ENCODE measurements at regions not wholly inside any gene's neighbourhood (a gene's known extent, or its start where the extent isn't known, plus 50 kb on each side); places are given as distances from the start of the nearest gene placed in this dataset.

- ChIA-PET POLR2A (no interaction called here), CTCF (no interaction called here)
- TF ChIP-seq, protein P1, sequence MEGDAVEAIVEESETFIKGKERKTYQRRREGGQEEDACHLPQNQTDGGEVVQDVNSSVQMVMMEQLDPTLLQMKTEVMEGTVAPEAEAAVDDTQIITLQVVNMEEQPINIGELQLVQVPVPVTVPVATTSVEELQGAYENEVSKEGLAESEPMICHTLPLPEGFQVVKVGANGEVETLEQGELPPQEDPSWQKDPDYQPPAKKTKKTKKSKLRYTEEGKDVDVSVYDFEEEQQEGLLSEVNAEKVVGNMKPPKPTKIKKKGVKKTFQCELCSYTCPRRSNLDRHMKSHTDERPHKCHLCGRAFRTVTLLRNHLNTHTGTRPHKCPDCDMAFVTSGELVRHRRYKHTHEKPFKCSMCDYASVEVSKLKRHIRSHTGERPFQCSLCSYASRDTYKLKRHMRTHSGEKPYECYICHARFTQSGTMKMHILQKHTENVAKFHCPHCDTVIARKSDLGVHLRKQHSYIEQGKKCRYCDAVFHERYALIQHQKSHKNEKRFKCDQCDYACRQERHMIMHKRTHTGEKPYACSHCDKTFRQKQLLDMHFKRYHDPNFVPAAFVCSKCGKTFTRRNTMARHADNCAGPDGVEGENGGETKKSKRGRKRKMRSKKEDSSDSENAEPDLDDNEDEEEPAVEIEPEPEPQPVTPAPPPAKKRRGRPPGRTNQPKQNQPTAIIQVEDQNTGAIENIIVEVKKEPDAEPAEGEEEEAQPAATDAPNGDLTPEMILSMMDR (IDR thresholded peaks at IDR 0.05; ENCODE audit: insufficient read depth, low read depth, low read length): no peak
- H3K36me3 ChIP-seq (ENCODE audit: control insufficient read depth, insufficient read depth, low read length): no peaks in the 10 kb centered on the region
- no peaks in the 10 kb centered on the region for H3K27me3 ChIP-seq (ENCODE audit: control insufficient read depth, insufficient read depth, low read length)
- no peak overlapping the region for H3K4me3 ChIP-seq (ENCODE audit: low read depth, low read length)
- DNase-seq (ENCODE audit: low read depth): no peak
Measured at GRCh38 chr19:31733591-31733990, 384.4 kb upstream of the TSHZ3 start.

DNA sequence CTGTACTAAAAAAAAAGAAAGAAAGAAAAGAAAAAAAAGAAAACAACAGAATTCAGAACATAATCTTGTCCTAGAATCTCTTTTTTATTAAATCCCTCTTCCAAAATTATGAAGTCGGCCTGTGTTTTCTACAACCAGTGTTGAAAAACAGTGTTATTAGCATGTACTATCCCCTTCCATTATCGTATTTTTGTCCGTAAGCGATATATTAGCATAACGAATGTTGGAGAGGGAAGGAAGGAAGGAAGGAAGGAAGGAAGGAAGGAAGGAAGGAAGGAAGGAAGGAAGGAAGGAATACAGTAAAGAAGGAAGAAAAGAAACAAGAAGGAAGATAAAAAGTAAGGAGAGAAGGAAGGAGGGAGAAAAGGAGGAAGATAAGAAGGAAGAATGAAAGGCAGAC, 393.0 kb upstream of the TSHZ3 start:
- ChIA-PET CTCF (no interaction called here), POLR2A (no interaction called here)
- TF ChIP-seq, protein P1 (IDR thresholded peaks at IDR 0.05; ENCODE audit: insufficient read depth, low read depth, low read length): no peak

GRCh38 chr19:31745731-31746130, 396.5 kb upstream of the TSHZ3 start:
- no peak for DNase-seq (ENCODE audit: low read depth)
- H3K36me3 ChIP-seq (ENCODE audit: control insufficient read depth, insufficient read depth, low read length): no peaks in the 10 kb centered on the region
- ChIA-PET POLR2A (no interaction called here), CTCF (interaction anchor here (0.5 kb wide), 1 partner anchor 825 kb away, joined by 4 read pairs; no protein-coding TSS in a partner anchor)
- no peaks in the 10 kb centered on the region for H3K27me3 ChIP-seq (ENCODE audit: control insufficient read depth, insufficient read depth, low read length)
- no peak overlapping the region for H3K4me3 ChIP-seq (ENCODE audit: low read depth, low read length)
- TF ChIP-seq, protein P1 (IDR thresholded peaks at IDR 0.05; ENCODE audit: insufficient read depth, low read depth, low read length): no peak

More for the DNA sequence above, 393.0 kb upstream of the TSHZ3 start:
- Histone ChIP-seq H3K4me3 (ENCODE audit: low read depth, low read length) (no peak overlapping the region), H3K27me3 (ENCODE audit: control insufficient read depth, insufficient read depth, low read length) (no peaks in the 10 kb centered on the region), H3K36me3 (ENCODE audit: control insufficient read depth, insufficient read depth, low read length) (no peaks in the 10 kb centered on the region)
- DNase-seq (ENCODE audit: low read depth): no peak

DNA sequence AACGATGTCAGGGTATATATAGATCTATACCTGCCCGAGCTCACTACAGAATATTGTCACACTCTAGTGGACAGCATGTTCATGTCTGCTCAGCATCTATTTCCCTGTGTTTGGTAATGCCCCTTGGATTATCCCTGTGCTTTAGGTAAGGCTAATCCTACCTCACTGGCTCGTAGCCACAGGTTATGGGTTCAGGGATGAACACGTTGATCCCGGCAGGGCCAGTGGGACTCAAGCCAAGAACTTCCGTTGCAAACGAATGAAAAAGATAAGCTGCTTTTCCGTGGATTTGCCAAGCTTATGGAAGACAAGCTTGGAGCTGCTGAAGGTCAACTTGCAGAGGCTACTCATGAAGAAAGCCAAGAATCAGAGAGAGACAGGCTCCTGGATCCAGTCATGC, 400.0 kb upstream of the TSHZ3 start:
- DNase-seq (ENCODE audit: low read depth): no peak
- H3K36me3 ChIP-seq (ENCODE audit: control insufficient read depth, insufficient read depth, low read length): no peaks in the 10 kb centered on the region
- no peak overlapping the region for H3K4me3 ChIP-seq (ENCODE audit: low read depth, low read length)
- POLR2A ChIA-PET: no interaction called here
- CTCF ChIA-PET: no interaction called here
- TF ChIP-seq, protein P1 (IDR thresholded peaks at IDR 0.05; ENCODE audit: insufficient read depth, low read depth, low read length): no peak
- no peaks in the 10 kb centered on the region for H3K27me3 ChIP-seq (ENCODE audit: control insufficient read depth, insufficient read depth, low read length)

- no peaks in the 10 kb centered on the region for H3K27me3 ChIP-seq (ENCODE audit: control insufficient read depth, insufficient read depth, low read length)
- no peak overlapping the region for H3K4me3 ChIP-seq (ENCODE audit: low read depth, low read length)
- CTCF ChIA-PET: interaction anchor here (0.7 kb wide), 1 partner anchor 24 kb away, joined by 3 read pairs; no protein-coding TSS in a partner anchor
- POLR2A ChIA-PET: no interaction called here
- TF ChIP-seq, protein P1 (IDR thresholded peaks at IDR 0.05; ENCODE audit: insufficient read depth, low read depth, low read length): no peak
- no peaks in the 10 kb centered on the region for H3K36me3 ChIP-seq (ENCODE audit: control insufficient read depth, insufficient read depth, low read length)
- no peak for DNase-seq (ENCODE audit: low read depth)
Measured at GRCh38 chr19:31759359-31759758, 410.1 kb upstream of the TSHZ3 start.

Data from BJ (cell line).